IMR-90 (cell line): ENCODE measurements at regions not wholly inside any gene's neighbourhood (a gene's known extent, or its start where the extent isn't known, plus 50 kb on each side); places are given as distances from the start of the nearest gene placed in this dataset.

Source experiments
- ATAC-seq: fragments of 200-7000 bp; cut with Tn5 transposase; 2 replicates; pipeline ENCODE4 v1.9.1; 2020; ENCODE audit warnings: low read depth, mild to moderate bottlenecking, moderate library complexity
- BruUV-seq: library from RNA; stranded (reverse); fragments of 400-500 nt; replicated peaks from 2 replicates; lab custom pipeline; 2021; lab: Mats Ljungman, UMichigan
- CTCF ChIA-PET: fragments of 300-600 bp; formaldehyde crosslinking; extraction: SDS; loops from one replicate; lab custom pipeline; 2021; ENCODE audit warnings: antibody characterized with exemption; lab: Yijun Ruan, JAX
- POLR2A ChIA-PET: fragments of 300-600 bp; sonication (Branson Sonifier 250); formaldehyde crosslinking; loops from one replicate; lab custom pipeline; 2022; ENCODE audit warnings: antibody characterized with exemption; ENCODE audit not compliant: unreplicated experiment; lab: Charles Lee
- DNase-seq: peaks from one replicate; pipeline ENCODE4 v3.0.0; 2013
- H2AFZ ChIP-seq: replicated peaks from 2 replicates; pipeline ENCODE3; 2013; ENCODE audit warnings: low read length, mild to moderate bottlenecking; ENCODE audit not compliant: poor library complexity
- H2AK5ac ChIP-seq: 2 replicates; pipeline ENCODE4 v1.6.1; 2013; ENCODE audit warnings: low read depth, low read length, inconsistent platforms
- H2AK9ac ChIP-seq: replicated peaks from 2 replicates; pipeline ENCODE3; 2013; ENCODE audit warnings: mild to moderate bottlenecking, low read depth, low read length, moderate library complexity; ENCODE audit not compliant: poor library complexity
- H2BK120ac ChIP-seq: 2 replicates; pipeline ENCODE4 v1.6.1; 2013; ENCODE audit warnings: low read depth, low read length, inconsistent platforms
- H2BK15ac ChIP-seq: 3 replicates; pipeline ENCODE4 v1.6.1; 2013; ENCODE audit warnings: low read depth, low read length, inconsistent platforms
- H2BK20ac ChIP-seq: 2 replicates; pipeline ENCODE4 v1.6.1; 2013; ENCODE audit warnings: low read depth, mild to moderate bottlenecking, inconsistent platforms, low read length, moderate library complexity
- H2BK5ac ChIP-seq: 2 replicates; pipeline ENCODE4 v1.6.1; 2013; ENCODE audit warnings: mild to moderate bottlenecking, low read depth, low read length, inconsistent platforms; ENCODE audit not compliant: poor library complexity, severe bottlenecking
- H3K14ac ChIP-seq: replicated peaks from 2 replicates; pipeline ENCODE4 v1.6.1; 2013; ENCODE audit warnings: low read depth, low read length, inconsistent platforms
- H3K18ac ChIP-seq: 2 replicates; pipeline ENCODE4 v1.6.1; 2013; ENCODE audit warnings: low read depth, low read length, control low read depth
- H3K23ac ChIP-seq: 2 replicates; pipeline ENCODE4 v1.6.1; 2013; ENCODE audit warnings: low read depth, low read length, inconsistent platforms
- H3K27ac ChIP-seq: 2 replicates; pipeline ENCODE4 v1.5.1; 2013; ENCODE audit warnings: mild to moderate bottlenecking, control low read depth, low read length; ENCODE audit not compliant: insufficient read depth
- H3K27me3 ChIP-seq: 2 replicates; pipeline ENCODE4 v1.6.1; 2013; ENCODE audit warnings: low read length; ENCODE audit not compliant: control insufficient read depth, insufficient read depth
- H3K36me3 ChIP-seq: 2 replicates; pipeline ENCODE4 v1.6.1; 2013; ENCODE audit warnings: low read length, mixed read lengths; ENCODE audit not compliant: control insufficient read depth, insufficient read depth
- H3K4ac ChIP-seq: 2 replicates; pipeline ENCODE4 v1.6.1; 2013; ENCODE audit warnings: low read depth, low read length, inconsistent platforms
- H3K4me1 ChIP-seq: 2 replicates; pipeline ENCODE4 v1.6.1; 2013; ENCODE audit warnings: low read length, mixed read lengths; ENCODE audit not compliant: control insufficient read depth, insufficient read depth
- H3K4me2 ChIP-seq: 2 replicates; pipeline ENCODE4 v1.6.1; 2013; ENCODE audit warnings: low read depth, mild to moderate bottlenecking, control low read depth, low read length, moderate library complexity
- H3K4me3 ChIP-seq: 2 replicates; pipeline ENCODE4 v1.5.1; 2013; ENCODE audit warnings: low read depth, mild to moderate bottlenecking, control low read depth, low read length, moderate library complexity; ENCODE audit not compliant: insufficient read depth
- H3K56ac ChIP-seq: 2 replicates; pipeline ENCODE4 v1.6.1; 2013; ENCODE audit warnings: low read length, inconsistent platforms; ENCODE audit not compliant: insufficient read depth; ENCODE audit errors: extremely low read depth
- H3K79me1 ChIP-seq, 2 experiments: 2 replicates each; pipeline ENCODE4 v1.6.1; 2013; ENCODE audit warnings: low read length in 2 of 2, inconsistent platforms in 1 of 2, low read depth in 1 of 2
- H3K9ac ChIP-seq: 2 replicates; pipeline ENCODE4 v1.6.1; 2013; ENCODE audit warnings: low read depth, low read length, control low read depth
- H3K9me1 ChIP-seq: 2 replicates; pipeline ENCODE4 v1.6.1; 2013; ENCODE audit warnings: low read length, inconsistent platforms; ENCODE audit not compliant: insufficient read depth
- H3K9me3 ChIP-seq: 2 replicates; pipeline ENCODE4 v1.6.1; 2013; ENCODE audit warnings: low read length; ENCODE audit not compliant: control insufficient read depth, insufficient read depth
- H4K20me1 ChIP-seq: 2 replicates; pipeline ENCODE4 v1.6.1; 2013; ENCODE audit warnings: low read length, inconsistent platforms; ENCODE audit not compliant: insufficient read depth
- H4K5ac ChIP-seq: 2 replicates; pipeline ENCODE4 v1.6.1; 2013; ENCODE audit warnings: mild to moderate bottlenecking, low read depth, low read length, control low read depth
- H4K8ac ChIP-seq, 2 experiments: 2 replicates each; pipeline ENCODE4 v1.6.1; 2013; ENCODE audit warnings: low read depth in 2 of 2, low read length in 2 of 2, control low read depth in 1 of 2, inconsistent platforms in 1 of 2
- H4K91ac ChIP-seq: 2 replicates; pipeline ENCODE4 v1.6.1; 2013; ENCODE audit warnings: low read depth, low read length, inconsistent platforms; ENCODE audit not compliant: insufficient read depth
- BHLHE40 ChIP-seq: fragments of 150-350 bp; IDR thresholded peaks from 2 replicates; pipeline ENCODE4 v1.6.1; 2016; ENCODE audit warnings: mild to moderate bottlenecking, low read depth, low read length
- CEBPB ChIP-seq: IDR thresholded peaks from 2 replicates; pipeline ENCODE4 v1.6.1; 2012; ENCODE audit warnings: low read depth, low read length, improper control_type of control experiment
- CHD1 ChIP-seq: IDR thresholded peaks from 2 replicates; pipeline ENCODE4 v1.6.1; 2012; ENCODE audit warnings: low read depth, low read length, improper control_type of control experiment
- CTCF ChIP-seq: conservative IDR thresholded peaks from 2 replicates; pipeline ENCODE4 v1.5.1; 2012; ENCODE audit warnings: mild to moderate bottlenecking, low read depth, low read length, improper control_type of control experiment
- ELK1 ChIP-seq: fragments of 150-350 bp; IDR thresholded peaks from 2 replicates; pipeline ENCODE4 v1.6.1; 2016; ENCODE audit warnings: low read depth, mild to moderate bottlenecking, low read length, moderate library complexity, borderline replicate concordance
- FOS ChIP-seq: fragments of 150-350 bp; IDR thresholded peaks from 2 replicates; pipeline ENCODE4 v1.6.1; 2016; ENCODE audit warnings: low read depth, low read length
- MAFK ChIP-seq: IDR thresholded peaks from 2 replicates; pipeline ENCODE4 v1.6.1; 2012; ENCODE audit warnings: low read depth, low read length, improper control_type of control experiment
- MAZ ChIP-seq: IDR thresholded peaks from 2 replicates; pipeline ENCODE4 v1.6.1; 2012; ENCODE audit warnings: low read depth, mild to moderate bottlenecking, low read length, improper control_type of control experiment, moderate library complexity, borderline replicate concordance
- MXI1 ChIP-seq: IDR thresholded peaks from 2 replicates; pipeline ENCODE4 v1.6.1; 2012; ENCODE audit warnings: low read depth, mild to moderate bottlenecking, low read length, moderate library complexity, borderline replicate concordance
- NFE2L2 ChIP-seq: fragments of 150-350 bp; IDR thresholded peaks from 2 replicates; pipeline ENCODE4 v1.6.1; 2016; ENCODE audit warnings: low read depth, mild to moderate bottlenecking, low read length
- POLR2A ChIP-seq: IDR thresholded peaks from 2 replicates; pipeline ENCODE4 v1.6.1; 2012; ENCODE audit warnings: mild to moderate bottlenecking, low read depth, low read length
- RAD21 ChIP-seq: IDR thresholded peaks from 2 replicates; pipeline ENCODE4 v1.6.1; 2012; ENCODE audit warnings: low read length, improper control_type of control experiment
- RCOR1 ChIP-seq: IDR thresholded peaks from 2 replicates; pipeline ENCODE4 v1.6.1; 2012; ENCODE audit warnings: mild to moderate bottlenecking, low read length, improper control_type of control experiment; ENCODE audit not compliant: insufficient replicate concordance
- RFX5 ChIP-seq: IDR thresholded peaks from 2 replicates; pipeline ENCODE4 v1.8.0; 2012; ENCODE audit warnings: low read depth, mild to moderate bottlenecking, low read length, moderate library complexity
- SMC3 ChIP-seq: fragments of 150-350 bp; IDR thresholded peaks from 2 replicates; pipeline ENCODE4 v1.6.1; 2016; ENCODE audit warnings: low read depth, mild to moderate bottlenecking, antibody characterized with exemption, low read length, moderate library complexity
- USF2 ChIP-seq: fragments of 150-350 bp; IDR thresholded peaks from 2 replicates; pipeline ENCODE4 v1.6.1; 2017; ENCODE audit warnings: mild to moderate bottlenecking, antibody characterized with exemption, low read length, low read depth
- WGBS, 2 experiments: methylation state at CpG; one replicate each; pipeline versions ENCODE4 v1.1.5 to v1.1.7; 2013; ENCODE audit warnings: missing lambda C conversion rate in 2 of 2; ENCODE audit not compliant: insufficient read length in 1 of 2; ENCODE audit errors: extremely low coverage in 2 of 2; 5-methylcytosine and 5-hydroxymethylcytosine counted together
- dilution Hi-C: fragments of 300-500 bp; cut with HindIII; formaldehyde crosslinking; loops from one replicate; pipeline ENCODE4 v1.14.3; 2018; ENCODE audit warnings: low sequenced_read_pairs; ENCODE audit not compliant: unreplicated experiment
- in situ Hi-C: fragments of 300-500 bp; cut with MboI; formaldehyde crosslinking; loops from 3 replicates; pipeline ENCODE4 v1.14.3; 2019; ENCODE audit warnings: low sequenced_read_pairs, inconsistent platforms, mixed read lengths
- intact Hi-C: fragments of 100-400 bp; cut with micrococcal nuclease; formaldehyde crosslinking; loops from 2 replicates; pipeline ENCODE4 v1.10.0; 2022

GRCh38 chr12:125677829-125678228 lies 612.6 kb downstream of the AACS start:
- CTCF ChIA-PET, result no interaction called here
- dilution Hi-C loops (no loop called here), in situ Hi-C loops (no loop called here), intact Hi-C loops (no loop called here)
- Histone ChIP-seq H2AFZ (no peak overlapping the region), H2BK120ac (no peak overlapping the region), H3K27ac (no peak overlapping the region), H4K8ac (no peak overlapping the region), H3K36me3 (no peaks in the 10 kb centered on the region), H4K20me1 (no peaks in the 10 kb centered on the region), H3K4me2 (no peak overlapping the region), H3K4me3 (no peak overlapping the region), H3K56ac (no peak overlapping the region), H3K9me3 (peaks cover 17% of the 10 kb centered on the region), H3K4ac (no peak overlapping the region), H3K9me1 (no peaks in the 10 kb centered on the region), H3K23ac (no peak overlapping the region), H3K4me1 (no peaks in the 10 kb centered on the region), H4K5ac (no peak overlapping the region), H2BK15ac (no peak overlapping the region), H2BK5ac (no peak overlapping the region), H3K27me3 (no peaks in the 10 kb centered on the region), H3K9ac (no peak overlapping the region), H2AK5ac (no peak overlapping the region), H3K18ac (no peak overlapping the region), H2AK9ac (no peak overlapping the region), H3K14ac (no peak overlapping the region), H4K91ac (no peak overlapping the region), H3K79me1 (no peaks in the 10 kb centered on the region), H2BK20ac (no peak overlapping the region)
- BruUV-seq, result no TSS peak
- 52 to 100% methylated on average over 2 to 4 of the region's 4 CpGs for WGBS, 2 experiments
- DNase-seq, result no peak
- POLR2A ChIA-PET, result no interaction called here
- no peak for ATAC-seq
- TF ChIP-seq BHLHE40 (no peak), POLR2A (no peak), MXI1 (no peak), ELK1 (no peak), NFE2L2 (no peak), MAZ (no peak), FOS (no peak), RCOR1 (no peak), MAFK (no peak), SMC3 (no peak), CHD1 (no peak), RAD21 (no peak), CEBPB (no peak), USF2 (no peak), RFX5 (no peak), CTCF (no peak)
